ENCODE measurements at regions not wholly inside any gene's neighbourhood (a gene's known extent, or its start where the extent isn't known, plus 50 kb on each side); places are given as distances from the start of the nearest gene placed in this dataset.

GRCh38 chr12:90333939-90334338, 621.0 kb downstream of the CCER1 start:
- Mint-ChIP-seq H3K27me3 (ENCODE audit: low read depth) (no peaks in the 10 kb centered on the region), H3K4me3 (no peak overlapping the region), H3K36me3 (no peaks in the 10 kb centered on the region), H3K27ac (peak overlapping the region; percentile 26), H3K4me1 (peaks cover 31% of the 10 kb centered on the region), H3K9me3 (peaks cover 4% of the 10 kb centered on the region)
- TF ChIP-seq, protein P1, sequence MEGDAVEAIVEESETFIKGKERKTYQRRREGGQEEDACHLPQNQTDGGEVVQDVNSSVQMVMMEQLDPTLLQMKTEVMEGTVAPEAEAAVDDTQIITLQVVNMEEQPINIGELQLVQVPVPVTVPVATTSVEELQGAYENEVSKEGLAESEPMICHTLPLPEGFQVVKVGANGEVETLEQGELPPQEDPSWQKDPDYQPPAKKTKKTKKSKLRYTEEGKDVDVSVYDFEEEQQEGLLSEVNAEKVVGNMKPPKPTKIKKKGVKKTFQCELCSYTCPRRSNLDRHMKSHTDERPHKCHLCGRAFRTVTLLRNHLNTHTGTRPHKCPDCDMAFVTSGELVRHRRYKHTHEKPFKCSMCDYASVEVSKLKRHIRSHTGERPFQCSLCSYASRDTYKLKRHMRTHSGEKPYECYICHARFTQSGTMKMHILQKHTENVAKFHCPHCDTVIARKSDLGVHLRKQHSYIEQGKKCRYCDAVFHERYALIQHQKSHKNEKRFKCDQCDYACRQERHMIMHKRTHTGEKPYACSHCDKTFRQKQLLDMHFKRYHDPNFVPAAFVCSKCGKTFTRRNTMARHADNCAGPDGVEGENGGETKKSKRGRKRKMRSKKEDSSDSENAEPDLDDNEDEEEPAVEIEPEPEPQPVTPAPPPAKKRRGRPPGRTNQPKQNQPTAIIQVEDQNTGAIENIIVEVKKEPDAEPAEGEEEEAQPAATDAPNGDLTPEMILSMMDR (IDR thresholded peaks at IDR 0.05; ENCODE audit: unreplicated experiment), result no peak
- no peak for DNase-seq (ENCODE audit: low spot score in 2 of 2, unreplicated experiment in 2 of 2)

DNA sequence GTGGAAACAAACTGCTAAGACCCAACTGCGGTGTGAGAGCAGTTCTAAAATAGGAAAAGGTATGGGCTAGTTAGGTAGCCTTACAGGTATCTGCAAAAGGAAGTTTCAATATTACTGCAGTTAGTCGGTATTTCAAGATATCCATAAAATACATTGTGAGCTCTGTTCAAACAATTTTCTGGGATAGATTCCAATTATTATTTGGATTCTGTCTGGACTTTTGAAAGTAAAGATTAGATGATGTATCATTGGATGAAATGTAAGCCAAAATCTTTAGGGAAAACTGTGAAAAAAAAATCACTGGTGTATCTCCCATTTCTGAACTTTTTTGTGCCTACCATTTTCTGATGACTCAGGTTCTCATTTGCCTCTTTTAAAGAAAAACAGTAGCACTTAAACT, 621.6 kb downstream of the CCER1 start:
- no peak for DNase-seq (ENCODE audit: low spot score in 2 of 2, unreplicated experiment in 2 of 2)
- H3K36me3 Mint-ChIP-seq, result no peaks in the 10 kb centered on the region
- TF ChIP-seq, protein P1 (IDR thresholded peaks at IDR 0.05; ENCODE audit: unreplicated experiment), result no peak
- no peak overlapping the region for H3K4me3 Mint-ChIP-seq
- peak overlapping the region; percentile 78 for H3K27ac Mint-ChIP-seq
- peaks cover 4% of the 10 kb centered on the region for H3K9me3 Mint-ChIP-seq
- no peaks in the 10 kb centered on the region for H3K27me3 Mint-ChIP-seq (ENCODE audit: low read depth)
- H3K4me1 Mint-ChIP-seq, result peaks cover 32% of the 10 kb centered on the region

DNA sequence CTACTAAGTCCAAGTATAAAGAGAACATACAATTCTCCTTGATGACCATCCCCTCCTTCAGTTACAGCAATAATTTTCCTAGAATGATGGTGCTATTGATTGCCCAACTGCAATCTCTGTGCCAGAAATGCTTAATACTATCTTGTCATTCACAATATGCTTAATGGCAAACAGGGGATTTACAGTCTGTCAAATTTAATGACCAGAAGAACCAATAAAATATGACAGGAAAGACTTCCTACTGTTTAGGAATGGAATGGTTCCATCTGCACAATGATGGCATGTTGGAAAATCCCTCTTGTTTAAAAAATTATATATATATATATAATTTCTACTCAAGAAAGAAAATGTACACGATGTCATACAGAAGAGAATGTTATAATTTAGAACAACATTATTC, 623.2 kb downstream of the CCER1 start:
- no peaks in the 10 kb centered on the region for H3K27me3 Mint-ChIP-seq (ENCODE audit: low read depth)
- no peak overlapping the region for H3K27ac Mint-ChIP-seq
- TF ChIP-seq, protein P1 (IDR thresholded peaks at IDR 0.05; ENCODE audit: unreplicated experiment), result no peak
- H3K9me3 Mint-ChIP-seq, result peaks cover 8% of the 10 kb centered on the region
- no peaks in the 10 kb centered on the region for H3K36me3 Mint-ChIP-seq
- peaks cover 41% of the 10 kb centered on the region for H3K4me1 Mint-ChIP-seq
- DNase-seq (ENCODE audit: low spot score in 2 of 2, unreplicated experiment in 2 of 2), result no peak
- H3K4me3 Mint-ChIP-seq, result no peak overlapping the region

GRCh38 chr12:90331262-90331661, 622.6 kb upstream of the ATP2B1 start:
- H3K27ac Mint-ChIP-seq, result no peak overlapping the region
- H3K9me3 Mint-ChIP-seq, result peaks cover 8% of the 10 kb centered on the region
- no peak for DNase-seq (ENCODE audit: low spot score in 2 of 2, unreplicated experiment in 2 of 2)
- no peak overlapping the region for H3K4me3 Mint-ChIP-seq
- TF ChIP-seq, protein P1 (IDR thresholded peaks at IDR 0.05; ENCODE audit: unreplicated experiment), result no peak
- H3K36me3 Mint-ChIP-seq, result no peaks in the 10 kb centered on the region
- H3K4me1 Mint-ChIP-seq, result peaks cover 43% of the 10 kb centered on the region
- H3K27me3 Mint-ChIP-seq (ENCODE audit: low read depth), result no peaks in the 10 kb centered on the region

DNA sequence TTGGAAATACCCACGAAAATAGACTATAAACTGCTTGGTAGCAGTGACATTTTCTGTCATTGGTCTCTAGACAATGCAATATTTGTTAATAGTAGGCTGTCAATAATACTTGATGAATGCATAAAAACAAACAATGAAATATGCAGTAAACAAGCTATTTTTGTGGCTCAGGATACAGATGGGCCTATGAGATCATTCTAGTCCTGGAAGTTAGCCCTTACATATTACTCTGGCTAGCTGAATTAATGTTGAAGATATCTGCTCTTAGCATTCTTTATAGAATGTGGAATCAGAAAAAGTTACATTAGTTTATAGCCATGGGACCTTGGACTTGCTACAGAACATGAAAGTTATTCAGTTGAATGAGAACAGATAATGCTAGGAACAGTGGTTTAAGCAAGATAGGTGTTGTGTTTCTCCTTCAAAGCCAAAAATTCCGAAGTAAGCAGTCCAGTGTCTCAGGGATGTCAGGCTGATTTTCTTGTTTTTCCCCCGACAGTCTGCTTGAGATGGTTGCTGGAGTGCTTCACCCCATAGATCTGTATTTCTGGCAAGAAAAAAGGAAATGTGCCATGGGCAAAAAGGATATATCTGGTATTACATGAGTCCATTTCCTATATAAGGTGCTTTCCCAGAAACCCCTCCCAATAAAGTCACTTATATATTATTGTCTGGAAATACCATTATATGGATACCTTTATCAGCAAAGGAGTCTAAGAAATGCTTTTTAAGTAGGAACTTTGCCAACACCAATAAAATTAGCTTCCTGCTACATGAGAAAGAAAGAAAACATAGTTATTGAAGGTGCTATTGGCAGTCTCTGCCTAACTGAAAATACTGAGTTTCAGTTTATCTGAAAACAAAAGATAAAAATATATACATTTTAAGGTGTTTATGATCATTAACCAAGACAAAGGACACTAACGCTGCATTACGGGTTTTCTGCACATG, 619.4 kb upstream of the ATP2B1 start:
- H3K27ac Mint-ChIP-seq, result peak overlapping the region; percentile 53
- TF ChIP-seq, protein P1 (IDR thresholded peaks at IDR 0.05; ENCODE audit: unreplicated experiment), result no peak
- H3K4me1 Mint-ChIP-seq, result peaks cover 32% of the 10 kb centered on the region
- no peak for DNase-seq (ENCODE audit: low spot score in 2 of 2, unreplicated experiment in 2 of 2)
- H3K36me3 Mint-ChIP-seq, result no peaks in the 10 kb centered on the region
- H3K27me3 Mint-ChIP-seq (ENCODE audit: low read depth), result no peaks in the 10 kb centered on the region
- no peak overlapping the region for H3K4me3 Mint-ChIP-seq
- peaks cover 5% of the 10 kb centered on the region for H3K9me3 Mint-ChIP-seq

All from mesothelial cell of epicardium (in vitro differentiated cells).